Vagina (tissue), 2 donors: ENCODE measurements at regions not wholly inside any gene's neighbourhood (a gene's known extent, or its start where the extent isn't known, plus 50 kb on each side); places are given as distances from the start of the nearest gene placed in this dataset.

Source experiments
- POLR2A ChIP-seq, 2 donors: fragments of 450-650 bp; IDR thresholded peaks; one replicate each; pipeline ENCODE4 v1.6.1; 2017; ENCODE audit warnings: antibody characterized with exemption in 2 of 2, mild to moderate bottlenecking in 2 of 2, moderate library complexity in 2 of 2
- POLR2AphosphoS5 ChIP-seq, 2 donors: sonication (generic); formaldehyde crosslinking; IDR thresholded peaks; one replicate each; pipeline ENCODE4 v1.9.0; 2017; ENCODE audit warnings: antibody characterized with exemption in 2 of 2, mild to moderate bottlenecking in 2 of 2, low read depth in 1 of 2; ENCODE audit not compliant: insufficient read depth in 1 of 2
- TF ChIP-seq, protein P1 (sequence below), 3 experiments: fragments of 450-650 bp in 2 of 3; fragments of 200-600 bp in 1 of 3; sonication (generic) in 1 of 3; IDR thresholded peaks; one replicate each; pipeline ENCODE4 v1.5.1; 2017 to 2019; ENCODE audit warnings: antibody characterized with exemption in 3 of 3, mild to moderate bottlenecking in 2 of 3, moderate library complexity in 2 of 3

DNA sequence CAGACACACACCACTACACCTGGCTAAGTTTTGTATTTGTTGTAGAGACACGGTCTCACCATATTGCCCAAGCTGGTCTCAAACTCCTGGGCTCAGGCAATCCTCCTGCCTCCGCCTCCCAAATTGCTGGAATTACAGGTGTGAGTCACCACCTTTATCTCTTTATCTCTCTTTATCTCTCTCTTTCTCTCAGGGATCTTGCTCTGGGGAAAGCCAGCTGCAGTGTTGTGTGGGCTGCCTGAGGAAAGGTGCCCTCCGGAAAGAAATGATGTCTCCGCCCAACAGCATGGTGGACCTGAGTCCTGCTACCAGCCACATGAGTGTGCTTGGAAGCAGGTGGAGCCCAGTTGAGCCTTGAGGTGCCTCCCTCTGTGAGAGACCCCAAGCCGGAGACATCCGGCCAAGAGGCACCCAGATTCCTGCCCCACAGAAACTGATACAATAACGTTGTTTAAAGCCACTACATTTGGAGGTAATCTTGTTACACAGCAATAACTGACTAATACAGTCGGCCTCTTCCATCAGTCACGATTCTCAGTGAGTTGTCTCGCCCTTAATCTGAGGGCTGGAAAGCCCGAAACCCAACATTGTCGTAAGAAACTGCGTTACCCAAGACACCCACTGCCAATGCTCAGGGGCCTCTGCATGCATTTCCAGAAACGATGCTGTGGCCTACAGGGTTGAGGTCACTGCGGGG lies 68.0 kb upstream of the RPH3AL start:
- TF ChIP-seq, protein P1, sequence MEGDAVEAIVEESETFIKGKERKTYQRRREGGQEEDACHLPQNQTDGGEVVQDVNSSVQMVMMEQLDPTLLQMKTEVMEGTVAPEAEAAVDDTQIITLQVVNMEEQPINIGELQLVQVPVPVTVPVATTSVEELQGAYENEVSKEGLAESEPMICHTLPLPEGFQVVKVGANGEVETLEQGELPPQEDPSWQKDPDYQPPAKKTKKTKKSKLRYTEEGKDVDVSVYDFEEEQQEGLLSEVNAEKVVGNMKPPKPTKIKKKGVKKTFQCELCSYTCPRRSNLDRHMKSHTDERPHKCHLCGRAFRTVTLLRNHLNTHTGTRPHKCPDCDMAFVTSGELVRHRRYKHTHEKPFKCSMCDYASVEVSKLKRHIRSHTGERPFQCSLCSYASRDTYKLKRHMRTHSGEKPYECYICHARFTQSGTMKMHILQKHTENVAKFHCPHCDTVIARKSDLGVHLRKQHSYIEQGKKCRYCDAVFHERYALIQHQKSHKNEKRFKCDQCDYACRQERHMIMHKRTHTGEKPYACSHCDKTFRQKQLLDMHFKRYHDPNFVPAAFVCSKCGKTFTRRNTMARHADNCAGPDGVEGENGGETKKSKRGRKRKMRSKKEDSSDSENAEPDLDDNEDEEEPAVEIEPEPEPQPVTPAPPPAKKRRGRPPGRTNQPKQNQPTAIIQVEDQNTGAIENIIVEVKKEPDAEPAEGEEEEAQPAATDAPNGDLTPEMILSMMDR (IDR thresholded peaks at IDR 0.05): no peak
- no peak for TF ChIP-seq POLR2A (IDR thresholded peaks at IDR 0.05)
- no peak for TF ChIP-seq POLR2AphosphoS5 (IDR thresholded peaks at IDR 0.05; ENCODE audit: insufficient read depth in 1 of 2, low read depth in 1 of 2)
